ENCODE measurements at regions not wholly inside any gene's neighbourhood (a gene's known extent, or its start where the extent isn't known, plus 50 kb on each side); places are given as distances from the start of the nearest gene placed in this dataset.

GRCh38 chr10:8393531-8393930 lies 339.0 kb downstream of the GATA3 start:
- no peak overlapping the region for H2BK15ac ChIP-seq (ENCODE audit: low read length)
- no CpG with 5 or more reads among the region's 2 CpGs for WGBS, 2 donors (ENCODE audit: extremely low coverage in 2 of 2, insufficient read length in 2 of 2, insufficient replicate concordance in 1 of 2)
- H3K79me1 ChIP-seq (ENCODE audit: low read depth, low read length), result no peaks in the 10 kb centered on the region
- no peak overlapping the region for H3K4me3 ChIP-seq (ENCODE audit: low read length in 2 of 2)
- no peak overlapping the region for H3K27ac ChIP-seq (replicated peaks; ENCODE audit: low read length)
- H3K36me3 ChIP-seq (replicated peaks in 1 of 2; ENCODE audit: control insufficient read depth in 2 of 2, insufficient read depth in 2 of 2, low read length in 2 of 2), result no peaks in the 10 kb centered on the region
- no peak overlapping the region for H2BK120ac ChIP-seq (ENCODE audit: low read depth, low read length)
- H3K9me3 ChIP-seq (replicated peaks in 1 of 2; ENCODE audit: control insufficient read depth in 2 of 2, insufficient read depth in 1 of 2, low read depth in 1 of 2, low read length in 2 of 2), result no peaks in the 10 kb centered on the region
- no peak overlapping the region for H2AFZ ChIP-seq (ENCODE audit: low read length)
- H3K14ac ChIP-seq (ENCODE audit: low read length), result no peak overlapping the region
- H2BK12ac ChIP-seq (ENCODE audit: low read length), result no peak overlapping the region
- H3K27me3 ChIP-seq (ENCODE audit: control insufficient read depth in 3 of 3, insufficient read depth in 3 of 3, low read depth in 1 of 3, low read length in 3 of 3), result no peaks in the 10 kb centered on the region
- H2AK5ac ChIP-seq (ENCODE audit: low read depth, low read length), result no peak overlapping the region
- H3K4ac ChIP-seq (ENCODE audit: low read length), result no peak overlapping the region
- no peak overlapping the region for H2BK5ac ChIP-seq (ENCODE audit: low read length)
- H3K4me1 ChIP-seq (ENCODE audit: control insufficient read depth in 2 of 2, insufficient read depth in 1 of 2, low read depth in 1 of 2, low read length in 2 of 2), result peaks cover 0 to 2% of the 10 kb centered on the region in 2 donors
- no peak overlapping the region for H3K18ac ChIP-seq (ENCODE audit: low read length)
- H4K91ac ChIP-seq (ENCODE audit: low read depth, low read length, poor library complexity), result no peak overlapping the region
- DNase-seq (ENCODE audit: low spot score), result no peak
- H3K23ac ChIP-seq (ENCODE audit: low read depth, low read length, poor library complexity), result no peak overlapping the region
- H3K9ac ChIP-seq (ENCODE audit: low read depth, low read length, poor library complexity), result no peak overlapping the region
- H4K8ac ChIP-seq (ENCODE audit: low read depth, low read length), result no peak overlapping the region
- H3K4me2 ChIP-seq (ENCODE audit: insufficient read depth, low read length, poor library complexity, severe bottlenecking), result no peak overlapping the region

- Histone ChIP-seq H3K9ac (ENCODE audit: low read depth, low read length, poor library complexity) (no peak overlapping the region), H2AK5ac (ENCODE audit: low read depth, low read length) (no peak overlapping the region), H3K4ac (ENCODE audit: low read length) (no peak overlapping the region), H2BK120ac (ENCODE audit: low read depth, low read length) (no peak overlapping the region), H2BK15ac (ENCODE audit: low read length) (no peak overlapping the region), H3K4me2 (ENCODE audit: insufficient read depth, low read length, poor library complexity, severe bottlenecking) (no peak overlapping the region), H2BK12ac (ENCODE audit: low read length) (no peak overlapping the region), H3K4me3 (ENCODE audit: low read length in 2 of 2) (no peak overlapping the region), H2AFZ (ENCODE audit: low read length) (no peak overlapping the region), H3K23ac (ENCODE audit: low read depth, low read length, poor library complexity) (no peak overlapping the region), H2BK5ac (ENCODE audit: low read length) (no peak overlapping the region), H3K36me3 (replicated peaks in 1 of 2; ENCODE audit: control insufficient read depth in 2 of 2, insufficient read depth in 2 of 2, low read length in 2 of 2) (no peaks in the 10 kb centered on the region), H3K79me1 (ENCODE audit: low read depth, low read length) (no peaks in the 10 kb centered on the region), H3K27me3 (ENCODE audit: control insufficient read depth in 3 of 3, insufficient read depth in 3 of 3, low read depth in 1 of 3, low read length in 3 of 3) (no peaks in the 10 kb centered on the region), H3K27ac (replicated peaks; ENCODE audit: low read length) (no peak overlapping the region), H4K91ac (ENCODE audit: low read depth, low read length, poor library complexity) (no peak overlapping the region), H3K9me3 (replicated peaks in 1 of 2; ENCODE audit: control insufficient read depth in 2 of 2, insufficient read depth in 1 of 2, low read depth in 1 of 2, low read length in 2 of 2) (no peaks in the 10 kb centered on the region), H3K4me1 (ENCODE audit: control insufficient read depth in 2 of 2, insufficient read depth in 1 of 2, low read depth in 1 of 2, low read length in 2 of 2) (peaks cover 0 to 4% of the 10 kb centered on the region in 2 donors), H4K8ac (ENCODE audit: low read depth, low read length) (no peak overlapping the region), H3K18ac (ENCODE audit: low read length) (no peak overlapping the region), H3K14ac (ENCODE audit: low read length) (no peak overlapping the region)
- WGBS, 2 donors (ENCODE audit: extremely low coverage in 2 of 2, insufficient read length in 2 of 2, insufficient replicate concordance in 1 of 2), result no CpG with 5 or more reads among the region's 1 CpG
- no peak for DNase-seq (ENCODE audit: low spot score)
These were observed 342.2 kb downstream of the GATA3 start for GRCh38 chr10:8396675-8397074.

GRCh38 chr10:8398771-8399170 lies 344.3 kb downstream of the GATA3 start:
- Histone ChIP-seq H3K4me1 (ENCODE audit: control insufficient read depth in 2 of 2, insufficient read depth in 1 of 2, low read depth in 1 of 2, low read length in 2 of 2) (peaks cover 0 to 2% of the 10 kb centered on the region in 2 donors), H3K27ac (replicated peaks; ENCODE audit: low read length) (no peak overlapping the region), H3K18ac (ENCODE audit: low read length) (no peak overlapping the region), H2BK12ac (ENCODE audit: low read length) (no peak overlapping the region), H2AK5ac (ENCODE audit: low read depth, low read length) (no peak overlapping the region), H3K4me2 (ENCODE audit: insufficient read depth, low read length, poor library complexity, severe bottlenecking) (no peak overlapping the region), H3K79me1 (ENCODE audit: low read depth, low read length) (no peaks in the 10 kb centered on the region), H4K8ac (ENCODE audit: low read depth, low read length) (no peak overlapping the region), H2BK15ac (ENCODE audit: low read length) (no peak overlapping the region), H3K27me3 (ENCODE audit: control insufficient read depth in 3 of 3, insufficient read depth in 3 of 3, low read depth in 1 of 3, low read length in 3 of 3) (no peaks in the 10 kb centered on the region), H4K91ac (ENCODE audit: low read depth, low read length, poor library complexity) (no peak overlapping the region), H2AFZ (ENCODE audit: low read length) (no peak overlapping the region), H3K4ac (ENCODE audit: low read length) (no peak overlapping the region), H2BK5ac (ENCODE audit: low read length) (no peak overlapping the region), H3K23ac (ENCODE audit: low read depth, low read length, poor library complexity) (no peak overlapping the region), H3K9me3 (replicated peaks in 1 of 2; ENCODE audit: control insufficient read depth in 2 of 2, insufficient read depth in 1 of 2, low read depth in 1 of 2, low read length in 2 of 2) (no peaks in the 10 kb centered on the region), H2BK120ac (ENCODE audit: low read depth, low read length) (no peak overlapping the region), H3K9ac (ENCODE audit: low read depth, low read length, poor library complexity) (no peak overlapping the region), H3K4me3 (ENCODE audit: low read length in 2 of 2) (no peak overlapping the region), H3K36me3 (replicated peaks in 1 of 2; ENCODE audit: control insufficient read depth in 2 of 2, insufficient read depth in 2 of 2, low read length in 2 of 2) (no peaks in the 10 kb centered on the region), H3K14ac (ENCODE audit: low read length) (no peak overlapping the region)
- no CpG with 5 or more reads among the region's 1 CpG for WGBS, 2 donors (ENCODE audit: extremely low coverage in 2 of 2, insufficient read length in 2 of 2, insufficient replicate concordance in 1 of 2)
- no peak for DNase-seq (ENCODE audit: low spot score)

GRCh38 chr10:8400151-8400550 lies 345.7 kb downstream of the GATA3 start:
- H4K8ac ChIP-seq (ENCODE audit: low read depth, low read length), result no peak overlapping the region
- no peaks in the 10 kb centered on the region for H3K79me1 ChIP-seq (ENCODE audit: low read depth, low read length)
- no peak overlapping the region for H2BK12ac ChIP-seq (ENCODE audit: low read length)

More at GRCh38 chr10:8400151-8400550, 345.7 kb downstream of the GATA3 start:
- Histone ChIP-seq H3K23ac (ENCODE audit: low read depth, low read length, poor library complexity) (no peak overlapping the region), H2AK5ac (ENCODE audit: low read depth, low read length) (no peak overlapping the region), H3K9me3 (replicated peaks in 1 of 2; ENCODE audit: control insufficient read depth in 2 of 2, insufficient read depth in 1 of 2, low read depth in 1 of 2, low read length in 2 of 2) (no peaks in the 10 kb centered on the region), H2BK5ac (ENCODE audit: low read length) (no peak overlapping the region), H3K4ac (ENCODE audit: low read length) (no peak overlapping the region), H3K14ac (ENCODE audit: low read length) (no peak overlapping the region), H3K4me1 (ENCODE audit: control insufficient read depth in 2 of 2, insufficient read depth in 1 of 2, low read depth in 1 of 2, low read length in 2 of 2) (peaks cover 0 to 2% of the 10 kb centered on the region in 2 donors), H3K27me3 (ENCODE audit: control insufficient read depth in 3 of 3, insufficient read depth in 3 of 3, low read depth in 1 of 3, low read length in 3 of 3) (no peaks in the 10 kb centered on the region), H3K27ac (replicated peaks; ENCODE audit: low read length) (no peak overlapping the region), H3K36me3 (replicated peaks in 1 of 2; ENCODE audit: control insufficient read depth in 2 of 2, insufficient read depth in 2 of 2, low read length in 2 of 2) (no peaks in the 10 kb centered on the region), H3K9ac (ENCODE audit: low read depth, low read length, poor library complexity) (no peak overlapping the region), H2BK15ac (ENCODE audit: low read length) (no peak overlapping the region), H2BK120ac (ENCODE audit: low read depth, low read length) (no peak overlapping the region), H4K91ac (ENCODE audit: low read depth, low read length, poor library complexity) (no peak overlapping the region), H2AFZ (ENCODE audit: low read length) (no peak overlapping the region), H3K4me3 (ENCODE audit: low read length in 2 of 2) (no peak overlapping the region), H3K4me2 (ENCODE audit: insufficient read depth, low read length, poor library complexity, severe bottlenecking) (no peak overlapping the region), H3K18ac (ENCODE audit: low read length) (no peak overlapping the region)
- no CpG with 5 or more reads among the region's 6 CpGs for WGBS, 2 donors (ENCODE audit: extremely low coverage in 2 of 2, insufficient read length in 2 of 2, insufficient replicate concordance in 1 of 2)
- DNase-seq (ENCODE audit: low spot score), result no peak

Measured in neuronal stem cell (in vitro differentiated cells).